Eye (tissue), 1 donor: ENCODE measurements at regions not wholly inside any gene's neighbourhood (a gene's known extent, or its start where the extent isn't known, plus 50 kb on each side); places are given as distances from the start of the nearest gene placed in this dataset.
A peak's percentile ranks its signal among the peaks of the same experiment; 100 is the strongest.
"Not testable (repeated sequence)": the region's sequence is repeated elsewhere in the genome, so short reads cannot be mapped to it uniquely, and the experiment has no call there.

Source experiments
- DNase-seq: peaks from one replicate; pipeline ENCODE4 v3.0.0-alpha.2; 2015

DNA sequence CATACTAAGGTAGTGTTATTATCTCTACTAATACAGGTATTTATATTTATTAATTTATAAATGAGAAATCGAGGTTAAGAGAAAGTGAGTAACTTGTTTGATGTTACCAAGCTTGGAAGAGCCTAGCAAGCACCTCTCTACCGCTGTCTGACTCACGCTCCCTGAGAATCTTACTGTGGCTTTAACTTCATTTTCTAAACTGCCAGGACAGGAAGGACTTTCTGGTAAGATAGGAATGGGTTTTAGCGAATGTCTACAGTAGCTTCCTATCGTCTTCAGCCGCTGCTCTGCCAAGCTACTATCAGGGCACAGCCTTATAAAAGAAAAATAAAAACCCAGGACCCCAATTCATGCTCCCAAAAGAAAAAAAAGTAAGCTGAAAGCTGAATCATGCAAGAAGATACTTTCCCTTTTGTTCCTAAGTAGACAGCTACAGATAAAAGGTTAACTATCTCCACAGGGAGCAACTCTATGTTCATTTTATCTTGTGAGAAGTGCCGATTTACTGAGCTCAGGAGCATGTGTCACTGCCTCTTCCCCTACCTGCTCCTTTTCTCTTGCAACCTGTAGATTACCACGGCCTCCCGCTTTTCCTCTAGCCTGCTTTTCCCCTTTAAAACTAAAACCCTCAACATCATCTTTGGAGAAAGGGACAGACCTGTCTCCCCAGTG is 60.2 kb downstream of the THNSL1 start:
- DNase-seq: no peak

GRCh38 chr10:25078658-25079431 is 62.4 kb downstream of the THNSL1 start:
- DNase-seq: no peak

DNA sequence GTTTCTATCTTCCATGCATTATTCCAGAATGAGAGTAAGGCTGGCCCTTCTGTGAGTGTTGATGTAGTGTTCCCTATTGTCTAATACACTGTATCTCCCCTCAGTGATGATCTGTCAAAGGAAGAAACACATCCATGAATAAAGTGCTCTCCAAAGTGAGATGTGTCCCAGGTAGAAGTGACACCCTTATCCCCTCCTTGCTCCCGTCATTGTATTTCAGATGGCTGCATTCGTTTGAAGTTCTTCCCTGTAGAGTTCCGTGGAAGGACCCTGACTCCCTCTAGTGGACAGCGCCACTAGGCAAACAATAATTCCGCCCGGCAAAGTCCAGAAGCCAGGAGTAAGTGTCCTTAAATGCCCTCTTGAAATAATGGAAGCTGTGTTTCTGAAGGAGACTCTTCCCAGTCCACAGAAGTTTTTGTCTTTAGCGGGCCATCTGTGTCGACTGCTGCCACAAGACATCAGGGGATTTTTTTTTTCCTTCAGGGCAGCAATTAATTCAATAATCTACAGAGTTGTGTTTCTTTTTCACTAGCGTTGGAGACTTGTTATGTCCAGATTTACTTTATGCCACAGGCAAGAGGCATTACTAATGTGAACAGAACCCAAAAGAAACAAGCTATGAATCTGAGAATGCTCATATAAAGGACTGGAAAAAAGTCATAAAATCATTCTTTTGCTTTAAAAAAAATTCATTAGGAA is 64.6 kb downstream of the THNSL1 start:
- DNase-seq: peak; percentile 95

- DNase-seq: no peak
Observed at GRCh38 chr10:25082276-25083204, 66.1 kb downstream of the THNSL1 start.

DNA sequence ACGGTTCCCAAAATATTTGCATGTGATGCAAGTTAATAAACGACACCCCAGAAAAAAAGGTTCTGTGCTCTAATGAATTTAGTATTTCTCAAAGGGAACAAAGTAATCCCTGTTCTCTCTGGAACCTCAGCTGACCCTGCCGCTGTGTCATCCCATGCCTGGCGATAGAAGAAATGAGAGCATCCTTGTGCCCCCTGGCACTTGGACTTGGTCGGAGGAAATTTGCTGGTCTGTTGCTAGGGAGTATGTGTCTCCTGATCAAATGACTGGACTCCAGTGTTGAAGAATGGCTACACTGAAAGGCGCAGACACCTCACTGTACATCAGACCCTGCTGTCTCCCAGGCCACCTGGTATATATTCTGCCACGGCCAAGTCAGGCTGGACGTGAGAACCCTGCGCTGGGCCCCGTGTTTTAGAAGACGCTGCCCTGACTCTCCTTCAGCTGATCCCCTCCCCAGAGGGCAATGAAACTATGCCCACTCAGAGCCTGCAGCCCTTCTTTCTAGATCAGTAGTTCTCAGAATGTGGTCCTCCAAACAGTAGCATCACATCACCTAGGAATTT is 67.2 kb downstream of the THNSL1 start:
- DNase-seq: no peak

- DNase-seq: no peak
Observed at GRCh38 chr10:25084447-25084846, 68.0 kb downstream of the THNSL1 start.

GRCh38 chr10:25094590-25094989 is 78.2 kb downstream of the THNSL1 start:
- no peak for DNase-seq

DNA sequence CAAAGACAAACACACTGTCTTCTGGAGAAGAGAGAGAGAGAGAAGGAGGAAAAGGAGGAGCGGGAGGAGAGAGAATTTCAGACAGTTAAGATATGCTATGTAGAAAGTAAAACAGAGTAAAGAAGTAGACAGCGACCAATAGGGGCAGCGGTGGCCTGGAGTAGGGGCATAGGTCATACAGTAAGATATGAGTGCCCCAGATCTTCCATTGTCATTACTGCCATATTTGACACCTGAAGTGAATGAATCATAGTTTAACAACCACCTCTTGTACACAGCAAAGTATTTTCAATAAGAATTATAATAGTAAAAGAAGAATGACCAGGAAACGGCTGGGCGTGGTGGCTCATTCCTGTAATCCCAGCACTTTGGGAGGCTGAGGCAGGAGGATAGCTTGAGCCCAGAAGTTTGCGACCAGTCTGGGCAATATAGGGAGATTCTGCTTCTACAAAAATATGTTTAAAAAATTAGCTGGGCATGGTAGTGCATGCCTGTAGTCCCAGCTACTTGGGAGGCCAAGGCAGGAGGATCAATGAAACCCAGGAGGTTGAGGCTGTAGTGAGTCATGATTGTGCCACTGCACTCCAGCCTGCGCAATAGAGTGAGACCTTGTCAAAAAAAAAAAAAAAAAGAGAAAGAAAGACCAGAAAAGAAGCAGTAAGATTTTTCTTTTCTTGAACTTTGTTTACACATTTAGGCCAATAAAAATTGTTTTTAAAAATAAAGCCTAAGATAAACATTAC is 77.0 kb upstream of the GPR158 start:
- DNase-seq: no peak

GRCh38 chr10:25100141-25100540 is 74.7 kb upstream of the GPR158 start:
- no peak for DNase-seq

GRCh38 chr10:25101461-25102146 is 73.2 kb upstream of the GPR158 start:
- DNase-seq: no peak

DNA sequence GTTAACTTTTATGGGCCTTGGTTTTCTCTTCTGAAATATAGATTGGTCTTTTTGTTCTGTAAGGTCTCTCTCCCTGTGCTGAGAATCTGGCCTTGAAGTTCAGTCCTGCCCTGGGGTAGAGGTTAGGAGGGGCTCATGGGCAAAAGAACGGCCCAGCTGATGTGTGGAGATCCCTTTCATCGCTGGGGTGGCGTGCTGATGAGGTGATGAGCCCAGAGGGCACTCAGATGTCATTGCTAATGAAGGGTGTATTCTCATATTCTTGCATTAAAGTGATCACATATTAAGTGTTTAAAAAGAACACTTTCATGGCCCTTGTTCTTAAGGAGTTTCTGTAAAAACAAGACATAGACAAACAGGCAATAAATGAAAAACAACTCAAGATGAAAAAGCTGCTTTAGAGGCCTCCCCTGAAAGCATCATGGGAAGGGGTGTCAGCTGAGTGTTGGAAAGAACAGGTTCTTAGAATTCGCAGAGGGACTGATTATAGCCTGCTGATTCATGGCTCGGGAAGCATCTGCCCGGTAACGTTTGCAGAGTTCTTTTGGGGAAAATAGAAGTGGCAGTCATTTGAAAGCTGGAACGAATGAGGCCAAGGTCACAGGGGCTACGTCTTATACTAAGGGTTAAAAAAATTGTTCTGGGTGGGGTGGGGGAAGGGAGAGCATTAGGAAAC is 72.5 kb upstream of the GPR158 start:
- DNase-seq: no peak

DNA sequence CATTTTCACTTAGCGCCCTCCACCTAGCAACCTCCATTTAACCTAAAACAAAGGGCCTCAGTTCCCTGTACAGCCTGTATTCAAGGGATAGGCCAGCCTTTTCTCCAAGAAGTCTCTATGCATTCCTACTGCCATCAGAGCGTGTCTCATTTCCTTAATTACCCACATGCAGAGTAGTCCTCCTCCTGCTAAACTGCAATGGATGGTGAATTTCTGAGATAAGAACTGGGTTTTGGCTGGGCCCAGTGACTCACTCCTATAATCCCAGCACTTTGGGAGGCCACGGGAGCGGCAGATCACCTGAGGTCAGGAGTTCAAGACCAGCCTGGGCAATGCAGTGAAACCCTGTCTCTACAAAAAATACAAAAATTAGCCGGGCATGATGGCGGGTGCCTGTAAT is 71.1 kb upstream of the GPR158 start:
- no peak for DNase-seq

DNA sequence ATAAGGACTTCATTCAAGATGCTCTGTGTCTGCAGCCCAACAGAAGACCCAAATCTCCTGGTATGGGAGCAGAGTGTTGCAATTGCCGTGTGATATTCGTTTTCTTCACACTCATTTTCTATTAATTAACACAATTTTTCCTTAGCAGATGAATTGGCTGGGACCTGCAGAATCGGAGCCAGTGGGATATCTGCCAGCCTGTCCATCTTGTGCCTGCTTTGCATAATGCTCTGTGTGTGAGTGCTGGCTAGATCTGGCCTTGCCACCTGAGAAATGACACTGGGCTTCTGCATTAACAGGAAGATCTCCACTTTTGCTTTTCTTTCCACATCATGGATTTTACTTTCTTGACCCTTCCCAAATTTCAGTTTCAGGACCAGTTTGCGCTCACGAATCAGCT is 70.4 kb upstream of the GPR158 start:
- no peak for DNase-seq

GRCh38 chr10:25105262-25105661 is 69.5 kb upstream of the GPR158 start:
- no peak for DNase-seq

GRCh38 chr10:25105743-25106260 is 69.0 kb upstream of the GPR158 start:
- no peak for DNase-seq

DNA sequence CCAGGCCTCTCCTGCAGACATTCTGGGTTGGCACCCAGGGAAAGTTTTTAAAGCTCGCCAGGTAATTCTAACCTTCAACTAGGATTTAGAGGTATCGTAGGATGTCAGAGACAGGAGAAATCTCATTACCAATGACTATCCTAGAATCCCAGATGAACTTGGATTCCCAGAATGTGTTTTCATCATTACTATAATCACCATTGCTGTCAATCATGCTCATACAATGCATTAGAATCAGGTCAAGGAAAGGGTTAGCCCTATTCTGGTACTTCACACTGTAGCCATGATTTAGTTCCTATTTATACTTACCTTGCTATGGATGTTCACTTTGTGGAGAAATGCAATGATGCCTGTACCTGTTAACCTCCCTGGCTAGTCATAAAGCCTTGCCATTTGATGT is 67.0 kb upstream of the GPR158 start:
- DNase-seq: peak; percentile 97

DNA sequence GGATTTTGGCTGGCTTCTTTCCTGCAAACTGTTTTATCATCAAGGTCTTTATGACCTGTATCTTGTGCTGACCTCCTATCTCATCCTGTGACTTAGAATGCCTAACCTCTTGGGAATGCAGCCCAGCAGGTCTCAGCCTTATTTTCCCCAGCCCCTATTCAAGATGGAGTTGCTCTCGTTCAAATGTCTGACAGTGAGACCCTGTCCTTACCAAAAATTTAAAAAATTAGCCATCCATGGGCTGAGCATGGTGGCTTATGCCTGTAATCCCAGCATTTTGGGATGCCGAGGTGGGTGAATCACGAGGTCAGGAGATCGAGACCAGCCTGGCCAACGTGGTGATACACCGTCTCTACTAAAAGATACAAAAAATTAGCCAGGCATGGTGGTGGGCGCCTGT is 64.9 kb upstream of the GPR158 start:
- DNase-seq: not testable (repeated sequence)

- no peak for DNase-seq
Observed at GRCh38 chr10:25112016-25112415, 62.8 kb upstream of the GPR158 start.

GRCh38 chr10:25113191-25114035 is 61.4 kb upstream of the GPR158 start:
- DNase-seq: peak; percentile 92
